Activated gamma-delta T cell (primary cell): ENCODE measurements at regions not wholly inside any gene's neighbourhood (a gene's known extent, or its start where the extent isn't known, plus 50 kb on each side); places are given as distances from the start of the nearest gene placed in this dataset.
"Not testable (repeated sequence)": the region's sequence is repeated elsewhere in the genome, so short reads cannot be mapped to it uniquely, and the experiment has no call there.

Source experiments
- DNase-seq: peaks from one replicate; lab custom pipeline; 2025; lab: John Stamatoyannopoulos, UW

- no peak for DNase-seq
Measured at GRCh38 chr5:164203581-164204225, 698.3 kb downstream of the MAT2B start.

- no peak for DNase-seq
Measured at GRCh38 chr5:164204338-164204946, 699.0 kb downstream of the MAT2B start.

GRCh38 chr5:164206196-164206595 lies 700.8 kb downstream of the MAT2B start:
- no peak for DNase-seq

- no peak for DNase-seq
Measured at GRCh38 chr5:164207646-164208045, 702.2 kb downstream of the MAT2B start.

- no peak for DNase-seq
Measured at GRCh38 chr5:164210491-164210890, 705.1 kb downstream of the MAT2B start.

- DNase-seq = no peak
Measured at GRCh38 chr5:164214698-164215097, 709.3 kb downstream of the MAT2B start.

- DNase-seq = no peak
Measured at GRCh38 chr5:164217464-164217863, 712.0 kb downstream of the MAT2B start.

- DNase-seq = no peak
Measured at GRCh38 chr5:164220522-164220921, 715.1 kb downstream of the MAT2B start.

GRCh38 chr5:164224236-164224635 lies 718.8 kb downstream of the MAT2B start:
- no peak for DNase-seq

GRCh38 chr5:164224772-164225171 lies 719.4 kb downstream of the MAT2B start:
- no peak for DNase-seq

- DNase-seq = no peak
Measured at GRCh38 chr5:164230341-164230740, 724.9 kb downstream of the MAT2B start.

- no peak for DNase-seq
Measured at GRCh38 chr5:164233791-164234190, 728.4 kb downstream of the MAT2B start.

GRCh38 chr5:164234321-164234720 lies 728.9 kb downstream of the MAT2B start:
- DNase-seq = no peak

GRCh38 chr5:164235300-164235891 lies 730.0 kb downstream of the MAT2B start:
- no peak for DNase-seq

- DNase-seq = no peak
Measured at GRCh38 chr5:164237486-164237885, 732.1 kb downstream of the MAT2B start.

GRCh38 chr5:164251781-164252180 lies 746.4 kb downstream of the MAT2B start:
- DNase-seq = not testable (repeated sequence)

- no peak for DNase-seq
Measured at GRCh38 chr5:164253764-164254163, 748.3 kb downstream of the MAT2B start.

- no peak for DNase-seq
Measured at GRCh38 chr5:164255598-164256213, 750.3 kb downstream of the MAT2B start.

- no peak for DNase-seq
Measured at GRCh38 chr5:164256351-164256750, 750.9 kb downstream of the MAT2B start.

- no peak for DNase-seq
Measured at GRCh38 chr5:164256954-164257353, 751.5 kb downstream of the MAT2B start.

GRCh38 chr5:164265566-164265965 lies 760.1 kb downstream of the MAT2B start:
- DNase-seq = no peak

GRCh38 chr5:164266571-164266970 lies 761.2 kb downstream of the MAT2B start:
- DNase-seq = no peak

- DNase-seq = no peak
Measured at GRCh38 chr5:164277720-164278119, 772.3 kb downstream of the MAT2B start.
